ENCODE measurements at regions not wholly inside any gene's neighbourhood (a gene's known extent, or its start where the extent isn't known, plus 50 kb on each side); places are given as distances from the start of the nearest gene placed in this dataset.

DNA sequence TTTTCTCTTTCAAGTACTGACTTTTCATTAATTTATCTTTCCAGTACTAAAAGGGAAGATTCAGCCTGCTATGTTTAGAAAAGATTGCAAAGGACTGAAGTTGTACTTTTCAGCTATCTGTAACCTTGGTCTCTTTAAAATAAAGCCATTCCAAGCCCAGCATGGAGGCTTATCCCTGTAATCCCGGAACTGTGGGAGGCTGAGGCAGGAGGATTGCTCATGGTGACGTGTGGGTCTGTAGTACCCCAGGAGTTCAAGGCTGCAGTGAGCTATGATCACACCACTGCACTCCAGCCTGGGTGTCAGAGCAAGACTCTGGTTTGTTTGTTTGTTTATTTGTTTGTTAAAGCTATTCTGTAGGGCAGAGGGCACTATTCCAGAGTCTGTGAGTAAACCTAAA is 50.6 kb upstream of the TMEM170B start:
- no peak overlapping the region for H3K4me3 ChIP-seq
- ATAC-seq (ENCODE audit: insufficient read depth, low FRiP score) (no peak), DNase-seq (no peak)
- H3K4me1 ChIP-seq (ENCODE audit: control insufficient read depth in 5 of 5, insufficient read depth in 5 of 5, low read length in 5 of 5) = peaks cover 0 to 2% (median 0%) of the 10 kb centered on the region in 5 donors
- H3K9ac ChIP-seq (ENCODE audit: insufficient read depth in 1 of 2, low read length in 2 of 2) = no peak overlapping the region
- WGBS, 2 donors = 94 to 98% methylated on average over 2 of the region's 2 CpGs
- no peaks in the 10 kb centered on the region for H3K27me3 ChIP-seq (ENCODE audit: control insufficient read depth in 3 of 3, insufficient read depth in 3 of 3, low read length in 2 of 3)
- no peaks in the 10 kb centered on the region for H3K36me3 ChIP-seq (ENCODE audit: control insufficient read depth in 4 of 4, insufficient read depth in 4 of 4, low read length in 4 of 4)
- H3K27ac ChIP-seq (ENCODE audit: low read depth in 1 of 2, low read length in 1 of 2) = no peak overlapping the region
- no peak for TF ChIP-seq CTCF (IDR thresholded peaks at IDR 0.05; ENCODE audit: control extremely low read depth, extremely low read depth)
- no peaks in the 10 kb centered on the region for H3K9me3 ChIP-seq (ENCODE audit: control insufficient read depth in 4 of 4, insufficient read depth in 3 of 4, low read length in 3 of 4)

GRCh38 chr6:11486486-11486885 is 51.1 kb upstream of the TMEM170B start:
- Histone ChIP-seq H3K9me3 (ENCODE audit: control insufficient read depth in 4 of 4, insufficient read depth in 3 of 4, low read length in 3 of 4) (no peaks in the 10 kb centered on the region), H3K4me3 (no peak overlapping the region), H3K36me3 (ENCODE audit: control insufficient read depth in 4 of 4, insufficient read depth in 4 of 4, low read length in 4 of 4) (no peaks in the 10 kb centered on the region), H3K4me1 (ENCODE audit: control insufficient read depth in 5 of 5, insufficient read depth in 5 of 5, low read length in 5 of 5) (peaks cover 0 to 2% (median 0%) of the 10 kb centered on the region in 5 donors), H3K27ac (ENCODE audit: low read depth in 1 of 2, low read length in 1 of 2) (no peak overlapping the region), H3K9ac (ENCODE audit: insufficient read depth in 1 of 2, low read length in 2 of 2) (no peak overlapping the region), H3K27me3 (ENCODE audit: control insufficient read depth in 3 of 3, insufficient read depth in 3 of 3, low read length in 2 of 3) (no peaks in the 10 kb centered on the region)
- 93 to 95% methylated on average over 7 of the region's 7 CpGs for WGBS, 2 donors
- no peak for ATAC-seq (ENCODE audit: insufficient read depth, low FRiP score)
- DNase-seq = no peak
- no peak for TF ChIP-seq CTCF (IDR thresholded peaks at IDR 0.05; ENCODE audit: control extremely low read depth, extremely low read depth)

DNA sequence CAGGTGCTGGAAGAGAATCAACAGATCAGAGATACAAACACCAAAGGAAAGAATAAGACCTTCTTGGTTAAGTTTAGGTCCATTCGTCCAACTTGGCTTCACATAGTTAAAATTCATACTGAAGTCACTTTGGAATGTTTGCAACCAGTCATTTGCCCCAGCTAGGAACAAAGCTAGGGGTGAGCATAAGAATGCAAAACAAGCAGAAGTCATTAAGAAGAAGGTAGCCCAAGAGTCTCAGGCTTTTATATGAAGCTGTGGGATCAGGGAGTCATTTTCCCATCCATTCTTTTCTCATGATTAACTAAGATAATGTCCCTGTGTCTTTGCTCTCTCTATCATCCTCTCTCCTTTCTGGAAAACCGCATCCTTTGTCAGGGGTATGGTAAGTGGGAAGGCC is 51.5 kb upstream of the TMEM170B start:
- Histone ChIP-seq H3K27me3 (ENCODE audit: control insufficient read depth in 3 of 3, insufficient read depth in 3 of 3, low read length in 2 of 3) (no peaks in the 10 kb centered on the region), H3K4me3 (no peak overlapping the region), H3K4me1 (ENCODE audit: control insufficient read depth in 5 of 5, insufficient read depth in 5 of 5, low read length in 5 of 5) (peaks cover 0 to 2% (median 0%) of the 10 kb centered on the region in 5 donors), H3K36me3 (ENCODE audit: control insufficient read depth in 4 of 4, insufficient read depth in 4 of 4, low read length in 4 of 4) (no peaks in the 10 kb centered on the region), H3K9ac (ENCODE audit: insufficient read depth in 1 of 2, low read length in 2 of 2) (no peak overlapping the region), H3K9me3 (ENCODE audit: control insufficient read depth in 4 of 4, insufficient read depth in 3 of 4, low read length in 3 of 4) (no peaks in the 10 kb centered on the region), H3K27ac (ENCODE audit: low read depth in 1 of 2, low read length in 1 of 2) (no peak overlapping the region)
- DNase-seq = no peak
- WGBS, 2 donors = 89 to 93% methylated on average over 2 of the region's 2 CpGs
- TF ChIP-seq CTCF (IDR thresholded peaks at IDR 0.05; ENCODE audit: control extremely low read depth, extremely low read depth) = no peak
- no peak for ATAC-seq (ENCODE audit: insufficient read depth, low FRiP score)

DNA sequence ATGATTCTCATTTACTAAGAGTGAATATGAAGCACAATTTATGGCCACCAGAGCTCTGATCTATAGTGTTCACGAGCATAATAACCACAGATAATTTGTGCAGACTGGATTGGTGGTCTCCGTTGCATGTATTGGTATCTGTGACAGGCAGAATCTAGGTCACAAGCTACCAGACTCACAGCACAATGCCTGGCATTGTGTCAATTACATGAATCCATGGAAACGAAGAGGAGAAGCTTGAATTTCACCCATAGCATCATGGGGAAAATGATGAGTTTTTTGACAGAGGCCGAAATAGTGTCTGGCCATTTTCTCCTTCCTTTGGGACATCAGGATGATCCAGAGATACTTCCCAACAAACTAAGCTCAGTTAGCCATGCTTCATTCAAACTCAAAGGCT is 52.3 kb upstream of the TMEM170B start:
- Histone ChIP-seq H3K27me3 (ENCODE audit: control insufficient read depth in 3 of 3, insufficient read depth in 3 of 3, low read length in 2 of 3) (no peaks in the 10 kb centered on the region), H3K27ac (ENCODE audit: low read depth in 1 of 2, low read length in 1 of 2) (no peak overlapping the region), H3K36me3 (ENCODE audit: control insufficient read depth in 4 of 4, insufficient read depth in 4 of 4, low read length in 4 of 4) (no peaks in the 10 kb centered on the region), H3K9ac (ENCODE audit: insufficient read depth in 1 of 2, low read length in 2 of 2) (no peak overlapping the region), H3K4me1 (ENCODE audit: control insufficient read depth in 5 of 5, insufficient read depth in 5 of 5, low read length in 5 of 5) (peaks cover 0 to 2% (median 0%) of the 10 kb centered on the region in 5 donors), H3K9me3 (ENCODE audit: control insufficient read depth in 4 of 4, insufficient read depth in 3 of 4, low read length in 3 of 4) (no peaks in the 10 kb centered on the region), H3K4me3 (no peak overlapping the region)
- DNase-seq = no peak
- ATAC-seq (ENCODE audit: insufficient read depth, low FRiP score) = no peak
- TF ChIP-seq CTCF (IDR thresholded peaks at IDR 0.05; ENCODE audit: control extremely low read depth, extremely low read depth) = no peak
- 88 to 90% methylated on average over 4 of the region's 4 CpGs for WGBS, 2 donors
